HepG2 (cell line): ENCODE measurements at regions not wholly inside any gene's neighbourhood (a gene's known extent, or its start where the extent isn't known, plus 50 kb on each side); places are given as distances from the start of the nearest gene placed in this dataset.

Experiments
- MEF2D ChIP-seq: sonication (generic); formaldehyde crosslinking; IDR thresholded peaks from 2 replicates; pipeline ENCODE4 v1.5.1; 2020; ENCODE audit warnings: mild to moderate bottlenecking, missing genetic modification reagents
- TF ChIP-seq, protein P1 (sequence below): sonication (generic); formaldehyde crosslinking; IDR thresholded peaks from 2 replicates; pipeline ENCODE4 v1.5.0; 2020; ENCODE audit warnings: mild to moderate bottlenecking, missing genetic modification reagents, moderate library complexity

GRCh38 chr13:106874323-106874722 is 306.4 kb upstream of the ARGLU1 start:
- TF ChIP-seq, protein P1, sequence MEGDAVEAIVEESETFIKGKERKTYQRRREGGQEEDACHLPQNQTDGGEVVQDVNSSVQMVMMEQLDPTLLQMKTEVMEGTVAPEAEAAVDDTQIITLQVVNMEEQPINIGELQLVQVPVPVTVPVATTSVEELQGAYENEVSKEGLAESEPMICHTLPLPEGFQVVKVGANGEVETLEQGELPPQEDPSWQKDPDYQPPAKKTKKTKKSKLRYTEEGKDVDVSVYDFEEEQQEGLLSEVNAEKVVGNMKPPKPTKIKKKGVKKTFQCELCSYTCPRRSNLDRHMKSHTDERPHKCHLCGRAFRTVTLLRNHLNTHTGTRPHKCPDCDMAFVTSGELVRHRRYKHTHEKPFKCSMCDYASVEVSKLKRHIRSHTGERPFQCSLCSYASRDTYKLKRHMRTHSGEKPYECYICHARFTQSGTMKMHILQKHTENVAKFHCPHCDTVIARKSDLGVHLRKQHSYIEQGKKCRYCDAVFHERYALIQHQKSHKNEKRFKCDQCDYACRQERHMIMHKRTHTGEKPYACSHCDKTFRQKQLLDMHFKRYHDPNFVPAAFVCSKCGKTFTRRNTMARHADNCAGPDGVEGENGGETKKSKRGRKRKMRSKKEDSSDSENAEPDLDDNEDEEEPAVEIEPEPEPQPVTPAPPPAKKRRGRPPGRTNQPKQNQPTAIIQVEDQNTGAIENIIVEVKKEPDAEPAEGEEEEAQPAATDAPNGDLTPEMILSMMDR (CRISPR knock-in tag): no peak
- TF ChIP-seq MEF2D: no peak
